ENCODE measurements at regions not wholly inside any gene's neighbourhood (a gene's known extent, or its start where the extent isn't known, plus 50 kb on each side); places are given as distances from the start of the nearest gene placed in this dataset.

DNA sequence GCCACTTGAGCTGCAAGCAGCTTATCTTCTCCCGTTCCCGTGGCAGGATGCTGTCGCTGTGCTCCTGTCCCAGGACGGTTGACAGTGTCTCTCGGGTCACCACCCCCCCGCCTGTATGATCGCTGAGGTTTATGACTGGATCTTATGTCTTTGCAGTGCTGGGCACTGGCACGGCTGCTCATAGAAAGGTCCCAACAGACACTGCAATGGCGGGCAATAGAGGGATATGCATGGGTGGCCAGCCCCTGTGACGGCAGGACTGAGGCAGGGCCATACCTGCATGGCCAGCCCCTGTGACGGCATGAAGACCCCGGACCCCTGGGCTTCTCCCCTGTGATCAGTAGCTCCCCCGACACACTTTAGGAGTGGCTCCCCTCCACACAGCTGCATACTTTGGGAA, 307.2 kb downstream of the TEX29 start:
- TF ChIP-seq, protein P1, sequence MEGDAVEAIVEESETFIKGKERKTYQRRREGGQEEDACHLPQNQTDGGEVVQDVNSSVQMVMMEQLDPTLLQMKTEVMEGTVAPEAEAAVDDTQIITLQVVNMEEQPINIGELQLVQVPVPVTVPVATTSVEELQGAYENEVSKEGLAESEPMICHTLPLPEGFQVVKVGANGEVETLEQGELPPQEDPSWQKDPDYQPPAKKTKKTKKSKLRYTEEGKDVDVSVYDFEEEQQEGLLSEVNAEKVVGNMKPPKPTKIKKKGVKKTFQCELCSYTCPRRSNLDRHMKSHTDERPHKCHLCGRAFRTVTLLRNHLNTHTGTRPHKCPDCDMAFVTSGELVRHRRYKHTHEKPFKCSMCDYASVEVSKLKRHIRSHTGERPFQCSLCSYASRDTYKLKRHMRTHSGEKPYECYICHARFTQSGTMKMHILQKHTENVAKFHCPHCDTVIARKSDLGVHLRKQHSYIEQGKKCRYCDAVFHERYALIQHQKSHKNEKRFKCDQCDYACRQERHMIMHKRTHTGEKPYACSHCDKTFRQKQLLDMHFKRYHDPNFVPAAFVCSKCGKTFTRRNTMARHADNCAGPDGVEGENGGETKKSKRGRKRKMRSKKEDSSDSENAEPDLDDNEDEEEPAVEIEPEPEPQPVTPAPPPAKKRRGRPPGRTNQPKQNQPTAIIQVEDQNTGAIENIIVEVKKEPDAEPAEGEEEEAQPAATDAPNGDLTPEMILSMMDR (conservative IDR thresholded peaks at IDR 0.05): no peak
- TF ChIP-seq EZH2 (IDR thresholded peaks at IDR 0.05; ENCODE audit: low read depth): no peak

Data from PC-9 (cell line).